DND-41 (cell line): ENCODE measurements at regions not wholly inside any gene's neighbourhood (a gene's known extent, or its start where the extent isn't known, plus 50 kb on each side); places are given as distances from the start of the nearest gene placed in this dataset.

Experiments used
- ATAC-seq: fragments of 200-7000 bp; cut with Tn5 transposase; 3 replicates; pipeline ENCODE4 v1.9.1; 2021; ENCODE audit warnings: low read depth; ENCODE audit not compliant: insufficient read depth
- DNase-seq: peaks from one replicate; pipeline ENCODE4 v3.0.0-alpha.2; 2020
- H2AFZ ChIP-seq: 2 replicates; pipeline ENCODE4 v1.6.0; 2012; ENCODE audit warnings: low read depth, low read length
- H3K27ac ChIP-seq: 2 replicates; pipeline ENCODE4 v1.5.1; 2012; ENCODE audit warnings: low read length, inconsistent platforms
- H3K27me3 ChIP-seq: fragments of 200-600 bp; sonication (generic); 2 replicates; pipeline ENCODE4 v1.6.0; 2012; ENCODE audit warnings: low read length, mild to moderate bottlenecking, inconsistent platforms; ENCODE audit not compliant: insufficient read depth, poor library complexity
- H3K36me3 ChIP-seq: 2 replicates; pipeline ENCODE4 v1.5.1; 2012; ENCODE audit warnings: low read length, inconsistent platforms; ENCODE audit not compliant: insufficient read depth
- H3K4me1 ChIP-seq: 2 replicates; pipeline ENCODE4 v1.5.1; 2012; ENCODE audit warnings: mild to moderate bottlenecking, low read length; ENCODE audit not compliant: insufficient read depth
- H3K4me2 ChIP-seq: 2 replicates; pipeline ENCODE4 v1.6.0; 2012; ENCODE audit warnings: mild to moderate bottlenecking, moderate library complexity, low read length, inconsistent platforms; ENCODE audit not compliant: insufficient read depth
- H3K4me3 ChIP-seq, 2 experiments: fragments of 200-600 bp in 1 of 2; shearing (Covaris generic) in 1 of 2; 2 replicates each; pipeline ENCODE4 v1.5.1; 2012 to 2016; ENCODE audit warnings: inconsistent platforms in 2 of 2, low read length in 2 of 2, mild to moderate bottlenecking in 2 of 2, low read depth in 1 of 2, moderate library complexity in 1 of 2
- H3K79me2 ChIP-seq: 2 replicates; pipeline ENCODE4 v1.6.0; 2012; ENCODE audit warnings: low read length, inconsistent platforms; ENCODE audit not compliant: insufficient read depth
- H3K9ac ChIP-seq: 2 replicates; pipeline ENCODE4 v1.6.0; 2012; ENCODE audit warnings: low read depth, mild to moderate bottlenecking, inconsistent platforms, low read length, moderate library complexity
- H3K9me3 ChIP-seq: 2 replicates; pipeline ENCODE4 v1.5.1; 2012; ENCODE audit warnings: low read length, moderate library complexity, mild to moderate bottlenecking, inconsistent platforms; ENCODE audit not compliant: insufficient read depth, severe bottlenecking
- H4K20me1 ChIP-seq: 2 replicates; pipeline ENCODE4 v1.6.0; 2012; ENCODE audit warnings: low read length; ENCODE audit not compliant: insufficient read depth
- EZH2 ChIP-seq: IDR thresholded peaks from 3 replicates; pipeline ENCODE4 v1.6.1; 2012; ENCODE audit warnings: borderline replicate concordance, low read depth, mild to moderate bottlenecking, moderate library complexity, low read length, inconsistent platforms; ENCODE audit not compliant: severe bottlenecking
- TF ChIP-seq, protein P1 (sequence below): IDR thresholded peaks from 2 replicates; pipeline ENCODE4 v1.5.1; 2012; ENCODE audit warnings: borderline replicate concordance, low read length, moderate library complexity, mild to moderate bottlenecking; ENCODE audit not compliant: poor library complexity, severe bottlenecking; ENCODE audit errors: extremely low read depth

DNA sequence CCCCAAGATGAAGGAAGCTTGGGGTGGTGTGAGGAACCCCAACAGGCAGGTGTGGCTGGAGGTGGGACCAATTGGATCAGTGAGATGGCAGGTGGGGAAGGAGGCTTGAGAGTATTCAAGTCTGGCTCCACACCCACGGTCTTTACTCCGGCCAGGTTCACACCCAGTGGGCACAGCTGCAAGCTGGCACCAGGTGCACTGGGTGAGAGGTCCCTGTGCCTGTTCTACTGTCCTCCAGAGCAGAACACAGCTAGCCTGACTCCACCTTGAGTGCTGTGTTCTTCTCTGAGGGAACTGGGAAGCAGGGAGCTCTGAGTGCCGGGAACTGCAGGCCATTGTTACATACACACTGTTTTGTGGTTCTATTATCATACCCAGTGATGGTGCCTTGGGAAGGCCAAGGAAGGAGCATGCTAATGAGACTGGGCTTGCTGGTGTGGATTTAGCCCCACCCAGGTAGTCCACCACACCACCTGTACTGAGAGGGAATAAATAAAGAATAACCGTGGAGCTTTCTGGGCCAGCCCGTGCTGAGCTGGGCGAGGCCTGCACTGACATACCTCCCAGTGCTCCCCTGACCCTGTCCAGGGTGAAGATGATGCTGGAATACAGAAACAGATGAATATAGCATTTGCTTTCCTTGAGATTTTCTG is 93.4 kb downstream of the ABHD5 start:
- H3K9ac ChIP-seq: no peak overlapping the region
- H3K79me2 ChIP-seq: no peaks in the 10 kb centered on the region
- H2AFZ ChIP-seq: no peak overlapping the region
- DNase-seq: no peak
- H3K9me3 ChIP-seq: no peaks in the 10 kb centered on the region
- no peaks in the 10 kb centered on the region for H3K4me1 ChIP-seq
- H3K27ac ChIP-seq: no peak overlapping the region
- no peak overlapping the region for H3K4me2 ChIP-seq
- H3K36me3 ChIP-seq: no peaks in the 10 kb centered on the region
- no peaks in the 10 kb centered on the region for H4K20me1 ChIP-seq
- H3K4me3 ChIP-seq: no peak overlapping the region
- no peak for ATAC-seq
- peaks cover 3% of the 10 kb centered on the region for H3K27me3 ChIP-seq
- no peak for TF ChIP-seq EZH2
- TF ChIP-seq, protein P1, sequence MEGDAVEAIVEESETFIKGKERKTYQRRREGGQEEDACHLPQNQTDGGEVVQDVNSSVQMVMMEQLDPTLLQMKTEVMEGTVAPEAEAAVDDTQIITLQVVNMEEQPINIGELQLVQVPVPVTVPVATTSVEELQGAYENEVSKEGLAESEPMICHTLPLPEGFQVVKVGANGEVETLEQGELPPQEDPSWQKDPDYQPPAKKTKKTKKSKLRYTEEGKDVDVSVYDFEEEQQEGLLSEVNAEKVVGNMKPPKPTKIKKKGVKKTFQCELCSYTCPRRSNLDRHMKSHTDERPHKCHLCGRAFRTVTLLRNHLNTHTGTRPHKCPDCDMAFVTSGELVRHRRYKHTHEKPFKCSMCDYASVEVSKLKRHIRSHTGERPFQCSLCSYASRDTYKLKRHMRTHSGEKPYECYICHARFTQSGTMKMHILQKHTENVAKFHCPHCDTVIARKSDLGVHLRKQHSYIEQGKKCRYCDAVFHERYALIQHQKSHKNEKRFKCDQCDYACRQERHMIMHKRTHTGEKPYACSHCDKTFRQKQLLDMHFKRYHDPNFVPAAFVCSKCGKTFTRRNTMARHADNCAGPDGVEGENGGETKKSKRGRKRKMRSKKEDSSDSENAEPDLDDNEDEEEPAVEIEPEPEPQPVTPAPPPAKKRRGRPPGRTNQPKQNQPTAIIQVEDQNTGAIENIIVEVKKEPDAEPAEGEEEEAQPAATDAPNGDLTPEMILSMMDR: no peak

DNA sequence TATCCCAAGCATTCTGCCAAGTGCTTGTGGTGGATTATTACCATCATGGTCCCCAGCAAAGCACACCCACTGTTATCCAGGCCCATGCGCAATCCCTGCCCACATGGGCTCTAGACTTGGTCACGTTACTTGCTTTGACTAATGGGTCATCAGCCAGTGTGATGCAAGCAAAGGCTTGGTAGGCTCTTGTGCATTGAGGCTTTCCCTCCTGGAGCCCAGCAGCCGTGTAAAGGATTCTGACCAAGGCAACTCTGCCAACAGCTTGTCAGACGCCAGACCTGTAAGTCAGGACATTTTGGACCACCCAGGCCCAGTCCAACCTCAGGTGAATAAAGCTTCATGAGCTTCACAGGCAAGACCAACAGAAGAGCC is 93.9 kb downstream of the ABHD5 start:
- Histone ChIP-seq H2AFZ (no peak overlapping the region), H4K20me1 (no peaks in the 10 kb centered on the region), H3K4me2 (no peak overlapping the region), H3K4me3 (no peak overlapping the region), H3K4me1 (no peaks in the 10 kb centered on the region), H3K79me2 (no peaks in the 10 kb centered on the region), H3K9ac (no peak overlapping the region), H3K27ac (no peak overlapping the region), H3K36me3 (no peaks in the 10 kb centered on the region), H3K27me3 (peaks cover 3% of the 10 kb centered on the region), H3K9me3 (no peaks in the 10 kb centered on the region)
- TF ChIP-seq EZH2: no peak
- TF ChIP-seq, protein P1: no peak
- DNase-seq (no peak), ATAC-seq (no peak)

DNA sequence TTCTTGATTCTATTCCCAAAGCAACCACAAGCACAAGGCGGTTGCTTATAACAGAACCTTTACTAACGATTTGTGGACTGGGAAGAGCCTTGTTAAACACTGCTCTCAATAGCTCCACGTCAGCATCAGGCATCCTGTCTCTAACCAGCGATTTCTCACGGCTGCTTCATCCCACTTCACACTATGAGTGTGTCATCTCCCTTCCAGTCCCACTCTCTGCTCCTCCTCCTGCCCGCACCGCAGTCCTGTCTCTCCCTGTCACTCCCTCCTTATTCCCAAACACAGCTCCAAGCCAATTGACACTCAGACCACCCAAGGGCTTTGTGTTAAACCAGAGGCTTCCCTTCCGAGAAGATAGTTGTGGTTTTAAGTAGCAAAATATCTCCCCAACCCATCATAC is 94.8 kb downstream of the ABHD5 start:
- TF ChIP-seq EZH2: no peak
- TF ChIP-seq, protein P1: no peak

More for the DNA sequence above, 94.8 kb downstream of the ABHD5 start:
- ATAC-seq (no peak), DNase-seq (no peak)
- no peak overlapping the region for H3K4me2 ChIP-seq
- no peaks in the 10 kb centered on the region for H4K20me1 ChIP-seq
- H3K79me2 ChIP-seq: no peaks in the 10 kb centered on the region
- H3K36me3 ChIP-seq: no peaks in the 10 kb centered on the region
- no peak overlapping the region for H2AFZ ChIP-seq
- peaks cover 3% of the 10 kb centered on the region for H3K27me3 ChIP-seq
- H3K9me3 ChIP-seq: no peaks in the 10 kb centered on the region
- no peak overlapping the region for H3K9ac ChIP-seq
- no peak overlapping the region for H3K27ac ChIP-seq
- no peaks in the 10 kb centered on the region for H3K4me1 ChIP-seq
- H3K4me3 ChIP-seq: no peak overlapping the region
